Osteoblast (primary cell): ENCODE measurements at regions not wholly inside any gene's neighbourhood (a gene's known extent, or its start where the extent isn't known, plus 50 kb on each side); places are given as distances from the start of the nearest gene placed in this dataset.

Experiments used
- DNase-seq: peaks from one replicate; pipeline ENCODE4 v3.0.0; 2011; ENCODE audit warnings: low spot score, mixed read lengths; ENCODE audit not compliant: insufficient read length; ENCODE audit errors: missing footprints
- H2AFZ ChIP-seq: 2 replicates; pipeline ENCODE4 v1.6.0; 2011; ENCODE audit warnings: mild to moderate bottlenecking, low read length
- H3K27ac ChIP-seq: 2 replicates; pipeline ENCODE4 v1.5.1; 2011; ENCODE audit warnings: mild to moderate bottlenecking, low read depth, low read length, moderate library complexity
- H3K27me3 ChIP-seq: 2 replicates; pipeline ENCODE4 v1.6.0; 2012; ENCODE audit warnings: mild to moderate bottlenecking, control low read depth, inconsistent platforms, low read length, moderate library complexity; ENCODE audit not compliant: insufficient read depth
- H3K36me3 ChIP-seq: 2 replicates; pipeline ENCODE4 v1.5.1; 2011; ENCODE audit warnings: mild to moderate bottlenecking, low read length, control low read depth, moderate library complexity; ENCODE audit not compliant: insufficient read depth
- H3K4me1 ChIP-seq: 2 replicates; pipeline ENCODE4 v1.5.1; 2011; ENCODE audit warnings: mild to moderate bottlenecking, low read length, control low read depth, moderate library complexity; ENCODE audit not compliant: insufficient read depth
- H3K4me2 ChIP-seq: 2 replicates; pipeline ENCODE4 v1.6.0; 2011; ENCODE audit warnings: mild to moderate bottlenecking, low read length; ENCODE audit not compliant: insufficient read depth
- H3K4me3 ChIP-seq: fragments of 200-600 bp; sonication (generic); 3 replicates; pipeline ENCODE4 v1.5.1; 2012; ENCODE audit warnings: mild to moderate bottlenecking, low read length, inconsistent platforms; ENCODE audit not compliant: insufficient read depth
- H3K79me2 ChIP-seq: 2 replicates; pipeline ENCODE4 v1.6.0; 2012; ENCODE audit warnings: mild to moderate bottlenecking, low read length, control low read depth, inconsistent platforms; ENCODE audit not compliant: insufficient read depth
- H3K9me3 ChIP-seq: 2 replicates; pipeline ENCODE4 v1.5.1; 2011; ENCODE audit warnings: low read depth, low read length, control low read depth
- H4K20me1 ChIP-seq: 2 replicates; pipeline ENCODE4 v1.6.0; 2012; ENCODE audit warnings: mild to moderate bottlenecking, low read length, control low read depth; ENCODE audit not compliant: insufficient read depth
- CTCF ChIP-seq: IDR thresholded peaks from 2 replicates; pipeline ENCODE4 v1.5.1; 2011; ENCODE audit warnings: mild to moderate bottlenecking, low read depth, low read length, moderate library complexity; ENCODE audit errors: extremely low read depth

- Histone ChIP-seq H3K27me3 (no peaks in the 10 kb centered on the region), H3K4me3 (no peak overlapping the region), H3K4me2 (peak overlapping the region; percentile 43), H3K4me1 (peaks cover 28% of the 10 kb centered on the region), H4K20me1 (no peaks in the 10 kb centered on the region), H2AFZ (peak overlapping the region; percentile 81), H3K36me3 (no peaks in the 10 kb centered on the region), H3K9me3 (peaks cover 6% of the 10 kb centered on the region), H3K27ac (peak overlapping the region; percentile 98), H3K79me2 (no peaks in the 10 kb centered on the region)
- peak; percentile 84 for DNase-seq
- TF ChIP-seq CTCF, result peak; percentile 14
These were observed 80.1 kb upstream of the EMX2 start for GRCh38 chr10:117462424-117462792.

GRCh38 chr10:117461766-117462423, 80.7 kb upstream of the EMX2 start:
- Histone ChIP-seq H3K36me3 (no peaks in the 10 kb centered on the region), H3K4me3 (peak overlapping the region; percentile 39), H3K27ac (peak overlapping the region; percentile 98), H3K27me3 (no peaks in the 10 kb centered on the region), H2AFZ (peak overlapping the region; percentile 81), H3K4me2 (peak overlapping the region; percentile 71), H3K79me2 (no peaks in the 10 kb centered on the region), H3K9me3 (peaks cover 6% of the 10 kb centered on the region), H4K20me1 (no peaks in the 10 kb centered on the region), H3K4me1 (peaks cover 31% of the 10 kb centered on the region)
- no peak for TF ChIP-seq CTCF
- peak; percentile 97 for DNase-seq

- peak overlapping the region; percentile 71 for H3K4me2 ChIP-seq
These were observed 81.4 kb upstream of the EMX2 start for GRCh38 chr10:117460846-117461765.

More at GRCh38 chr10:117460846-117461765, 81.4 kb upstream of the EMX2 start:
- Histone ChIP-seq H3K36me3 (no peaks in the 10 kb centered on the region), H3K4me1 (peaks cover 37% of the 10 kb centered on the region), H2AFZ (peak overlapping the region; percentile 75), H3K79me2 (no peaks in the 10 kb centered on the region), H3K9me3 (peaks cover 6% of the 10 kb centered on the region), H3K27ac (peak overlapping the region; percentile 98), H4K20me1 (no peaks in the 10 kb centered on the region), H3K4me3 (peak overlapping the region; percentile 39), H3K27me3 (no peaks in the 10 kb centered on the region)
- peak; percentile 94 for DNase-seq
- no peak for TF ChIP-seq CTCF
